Fibroblast of lung (primary cell): ENCODE measurements at regions not wholly inside any gene's neighbourhood (a gene's known extent, or its start where the extent isn't known, plus 50 kb on each side); places are given as distances from the start of the nearest gene placed in this dataset.

Source experiments
- CTCF ChIP-seq, 2 donors: IDR thresholded peaks in 1 of 2; conservative IDR thresholded peaks in 1 of 2; 1 replicate in 1 of 2; 2 replicates in 1 of 2; pipeline ENCODE4 v1.5.1; 2011 to 2012; ENCODE audit warnings: low read length in 2 of 2, control low read depth in 1 of 2, inconsistent platforms in 1 of 2, low read depth in 1 of 2, mild to moderate bottlenecking in 1 of 2
- EZH2 ChIP-seq: IDR thresholded peaks from 2 replicates; pipeline ENCODE4 v1.5.1; 2012; ENCODE audit warnings: low read length, control low read depth, mild to moderate bottlenecking; ENCODE audit errors: missing control alignments

DNA sequence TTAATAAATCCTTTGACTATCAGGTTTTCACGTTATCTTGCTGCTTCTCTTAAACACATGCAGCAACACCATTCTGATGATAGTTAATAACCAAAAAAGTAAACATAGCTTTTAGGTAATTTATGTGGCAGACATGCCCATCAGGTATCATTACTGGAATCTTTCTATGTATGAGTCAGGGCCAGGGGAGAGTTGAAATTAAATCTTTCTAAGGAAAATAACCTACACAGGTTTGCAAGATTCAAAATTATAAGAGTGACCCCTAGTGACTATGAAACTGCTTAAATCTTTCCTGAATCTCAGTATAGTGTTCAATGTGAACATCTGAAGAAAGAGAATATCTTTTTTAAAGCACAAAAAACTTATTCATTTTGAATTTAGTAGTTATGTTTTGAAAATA is 666.6 kb downstream of the CDH11 start:
- TF ChIP-seq CTCF (conservative IDR thresholded peaks at IDR 0.05 in 1 of 2, IDR thresholded peaks at IDR 0.05 in 1 of 2; ENCODE audit: low read depth in 1 of 2, low read length in 2 of 2) = peak in 1 of 2 donors; percentile 41
- no peak for TF ChIP-seq EZH2
